ENCODE measurements at regions not wholly inside any gene's neighbourhood (a gene's known extent, or its start where the extent isn't known, plus 50 kb on each side); places are given as distances from the start of the nearest gene placed in this dataset.

DNA sequence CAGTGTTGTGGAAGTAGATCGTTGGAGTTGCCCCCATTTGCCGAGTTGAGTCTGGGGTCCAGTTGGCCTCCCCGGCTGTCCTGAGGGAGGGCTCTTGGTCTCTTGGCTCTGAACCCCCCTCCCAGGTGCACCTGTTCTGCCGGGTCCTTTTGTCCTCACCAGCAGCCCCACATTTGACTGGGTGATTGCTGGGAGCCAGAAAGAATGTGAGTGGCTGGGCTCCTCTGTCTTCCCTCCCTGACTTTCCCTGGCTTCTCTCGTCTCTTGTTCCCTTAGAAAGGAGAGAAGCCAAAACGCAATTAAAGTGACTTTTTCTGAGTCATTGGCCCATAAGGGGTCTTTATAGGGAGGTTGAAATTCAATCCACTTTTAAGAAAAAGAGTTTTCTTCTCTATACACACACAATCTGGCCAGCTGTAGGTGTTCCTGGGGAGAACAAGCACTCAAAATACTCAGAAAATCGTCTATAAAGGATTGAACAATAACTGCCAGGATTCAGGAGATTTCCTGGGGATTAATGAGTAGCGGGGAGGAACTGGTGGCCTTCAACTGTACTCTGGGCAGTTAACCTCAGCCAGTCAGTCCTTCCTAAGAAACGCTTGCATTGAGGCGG is 131.0 kb downstream of the TMEM182 start:
- TF ChIP-seq, protein P1, sequence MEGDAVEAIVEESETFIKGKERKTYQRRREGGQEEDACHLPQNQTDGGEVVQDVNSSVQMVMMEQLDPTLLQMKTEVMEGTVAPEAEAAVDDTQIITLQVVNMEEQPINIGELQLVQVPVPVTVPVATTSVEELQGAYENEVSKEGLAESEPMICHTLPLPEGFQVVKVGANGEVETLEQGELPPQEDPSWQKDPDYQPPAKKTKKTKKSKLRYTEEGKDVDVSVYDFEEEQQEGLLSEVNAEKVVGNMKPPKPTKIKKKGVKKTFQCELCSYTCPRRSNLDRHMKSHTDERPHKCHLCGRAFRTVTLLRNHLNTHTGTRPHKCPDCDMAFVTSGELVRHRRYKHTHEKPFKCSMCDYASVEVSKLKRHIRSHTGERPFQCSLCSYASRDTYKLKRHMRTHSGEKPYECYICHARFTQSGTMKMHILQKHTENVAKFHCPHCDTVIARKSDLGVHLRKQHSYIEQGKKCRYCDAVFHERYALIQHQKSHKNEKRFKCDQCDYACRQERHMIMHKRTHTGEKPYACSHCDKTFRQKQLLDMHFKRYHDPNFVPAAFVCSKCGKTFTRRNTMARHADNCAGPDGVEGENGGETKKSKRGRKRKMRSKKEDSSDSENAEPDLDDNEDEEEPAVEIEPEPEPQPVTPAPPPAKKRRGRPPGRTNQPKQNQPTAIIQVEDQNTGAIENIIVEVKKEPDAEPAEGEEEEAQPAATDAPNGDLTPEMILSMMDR (IDR thresholded peaks at IDR 0.05), result no peak
- TF ChIP-seq POLR2A (IDR thresholded peaks at IDR 0.05), result no peak
- no peak for TF ChIP-seq EP300 (IDR thresholded peaks at IDR 0.05)
- TF ChIP-seq POLR2AphosphoS5 (IDR thresholded peaks at IDR 0.05), result no peak

Data from gastroesophageal sphincter (tissue), 3 donors.